Stimulated activated CD4-positive, alpha-beta T cell treated with anti-CD3 and anti-CD28 coated beads, Interleukin-15, amount 100 ng/mL, for 48 hours (primary cell): ENCODE measurements at regions not wholly inside any gene's neighbourhood (a gene's known extent, or its start where the extent isn't known, plus 50 kb on each side); places are given as distances from the start of the nearest gene placed in this dataset.
A peak's percentile ranks its signal among the peaks of the same experiment; 100 is the strongest.

Experiments used
- DNase-seq, 2 donors: peaks; one replicate each; pipeline ENCODE4 v3.0.0-alpha.2; 2020; ENCODE audit warnings: low read depth in 2 of 2

- peak in 1 of 2 donors; percentile 9 for DNase-seq
Measured at GRCh38 chr2:121095257-121096080, 189.5 kb downstream of the TFCP2L1 start.

DNA sequence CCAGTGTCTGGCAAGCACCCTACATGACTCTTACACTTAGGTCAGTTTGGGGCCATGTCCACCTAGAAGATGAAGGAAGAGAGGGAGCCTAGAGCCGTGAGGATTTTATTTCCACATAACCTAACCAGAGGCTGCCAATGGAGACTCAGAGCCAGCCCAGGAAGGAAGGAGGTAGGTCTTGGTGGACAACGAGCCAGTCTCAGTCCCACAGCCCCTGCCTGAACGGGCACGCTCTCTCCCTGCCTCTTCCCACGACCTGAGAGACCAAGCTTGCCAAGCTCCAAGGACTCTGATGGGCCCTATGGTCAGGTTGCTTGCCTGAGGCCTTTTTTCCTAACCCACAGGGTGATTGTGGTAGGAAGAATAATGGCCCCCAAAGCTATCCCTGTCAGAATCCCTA is 188.4 kb downstream of the TFCP2L1 start:
- DNase-seq: no peak

DNA sequence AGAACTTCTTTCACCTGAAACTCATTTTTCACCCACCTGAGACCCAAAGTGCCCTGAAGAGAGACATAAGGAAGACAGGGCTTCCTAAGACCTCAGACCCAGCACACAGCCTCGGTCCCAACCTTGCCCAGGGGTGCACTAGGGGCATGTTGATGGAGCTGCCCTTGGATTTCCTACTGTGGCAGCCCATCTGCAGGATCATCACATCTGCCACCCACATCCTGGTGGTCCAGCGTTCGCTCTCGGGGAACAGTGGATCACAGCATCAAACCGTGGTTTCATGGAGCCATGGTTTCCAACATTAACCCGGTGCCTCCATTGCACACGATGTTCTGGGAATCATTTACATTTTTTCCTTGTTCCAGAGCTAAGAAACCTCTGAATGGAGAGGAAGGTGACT is 186.4 kb downstream of the TFCP2L1 start:
- DNase-seq: no peak

DNA sequence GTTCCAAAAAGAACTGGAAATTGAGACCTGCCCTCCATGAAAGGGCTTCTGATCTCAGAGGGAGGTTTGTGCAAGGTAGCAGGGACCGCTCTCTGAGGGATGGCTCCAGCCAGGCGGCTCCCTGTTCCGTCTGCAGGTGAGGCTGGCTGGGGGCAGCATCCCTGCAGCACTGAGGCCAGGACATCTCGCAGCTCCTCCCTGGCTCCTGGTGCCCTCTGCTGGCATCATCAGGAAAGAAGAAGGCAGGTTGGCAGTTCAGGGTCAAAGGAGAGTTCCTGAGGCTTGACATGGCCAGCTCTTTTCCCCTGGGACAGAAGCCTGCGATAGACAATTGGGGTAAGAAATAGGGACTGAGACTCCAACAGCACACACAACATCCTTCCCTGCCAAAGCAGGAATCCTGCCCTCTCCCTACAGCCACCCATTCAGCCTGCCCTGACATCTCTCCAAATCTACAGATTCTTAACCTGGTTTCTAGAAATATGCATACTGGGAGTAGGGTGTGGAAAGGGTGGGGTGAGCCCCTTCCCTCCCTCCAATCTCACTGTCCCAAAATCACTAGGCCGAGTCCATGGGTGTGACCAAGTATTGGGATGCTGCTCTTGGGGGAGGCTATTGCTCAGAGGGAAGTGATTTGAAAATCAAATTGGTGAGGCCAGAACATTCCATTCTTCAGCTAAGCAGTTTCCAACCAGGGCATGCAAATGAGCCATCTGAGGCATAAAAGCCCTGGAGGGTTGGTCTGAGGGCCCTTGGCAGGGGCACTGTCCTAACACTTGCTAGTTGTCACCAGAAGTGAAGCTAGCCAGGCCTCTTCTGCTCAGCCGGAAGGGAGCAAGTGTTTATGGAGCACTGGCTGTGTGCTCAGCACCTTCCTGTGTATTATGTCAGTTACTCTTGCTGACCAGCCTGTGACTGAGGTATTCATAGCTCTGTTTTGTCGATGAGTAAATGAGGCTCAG is 185.4 kb downstream of the TFCP2L1 start:
- DNase-seq: no peak

DNA sequence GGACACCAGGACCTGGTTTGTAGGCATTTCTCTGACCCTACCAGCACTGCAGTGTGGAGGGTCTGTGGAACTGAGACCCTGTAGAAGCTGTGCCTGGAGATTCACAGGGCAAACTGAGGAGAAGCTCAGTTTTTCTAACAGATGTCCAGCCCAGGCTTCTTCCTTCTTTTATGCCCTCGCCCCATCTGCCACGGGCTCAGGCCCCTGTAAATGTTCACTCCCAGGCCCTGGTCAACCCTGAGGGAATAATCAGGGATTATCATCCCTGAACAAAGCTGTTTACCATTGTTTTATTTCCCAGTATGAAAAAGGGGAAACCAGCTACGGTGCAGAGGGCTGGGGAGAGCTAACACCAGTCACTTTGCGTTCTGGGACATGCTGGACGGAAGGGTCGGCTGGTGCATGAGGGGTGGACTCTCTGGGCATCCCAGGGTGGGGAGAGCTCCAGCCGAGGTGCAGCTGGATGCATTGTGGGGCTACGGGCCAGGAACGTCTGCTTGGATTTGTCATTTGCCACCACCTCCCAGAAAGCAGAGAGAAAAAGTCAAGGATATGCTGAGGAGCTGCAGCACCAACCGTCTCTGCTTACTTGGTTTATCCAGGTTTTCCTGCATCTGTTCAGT is 183.8 kb downstream of the TFCP2L1 start:
- DNase-seq: no peak

DNA sequence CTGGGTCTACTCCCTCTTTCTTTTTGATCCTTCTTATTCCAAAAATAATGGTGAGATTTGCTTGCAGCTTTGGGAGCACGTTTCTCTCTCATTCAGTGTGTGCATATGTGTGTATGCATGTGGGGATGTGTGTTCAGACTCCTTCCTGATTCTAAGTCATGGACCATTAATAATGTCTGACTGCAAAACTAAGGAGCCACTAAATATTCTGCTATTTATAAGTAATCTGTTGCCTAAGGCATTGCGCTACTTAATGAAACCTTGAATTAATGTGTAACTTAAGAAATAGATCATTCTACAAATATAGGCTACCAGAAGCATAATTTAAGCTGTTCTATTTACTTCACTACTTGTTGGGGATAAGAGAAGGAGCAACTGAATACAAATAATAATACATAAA is 182.1 kb downstream of the TFCP2L1 start:
- DNase-seq: no peak

DNA sequence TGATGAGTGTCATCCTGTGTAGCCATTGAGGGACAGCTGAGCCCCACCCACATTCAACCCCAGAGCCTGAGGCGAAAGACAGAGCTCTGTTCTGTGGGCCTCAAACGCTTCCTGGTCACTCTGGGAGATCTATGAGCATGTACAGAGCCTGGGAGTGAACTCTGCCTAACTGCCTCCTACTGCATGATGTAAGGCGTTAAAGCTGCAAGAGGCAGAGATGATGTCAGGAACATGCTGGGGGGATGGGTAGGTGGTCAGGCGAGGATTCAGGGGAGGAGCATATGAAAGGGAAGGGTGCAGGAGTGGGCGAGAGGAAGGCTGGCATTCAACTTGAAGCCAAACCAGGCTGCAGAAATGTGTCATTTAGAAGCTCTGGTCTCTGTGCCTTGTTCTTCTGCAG is 181.0 kb downstream of the TFCP2L1 start:
- DNase-seq: no peak

GRCh38 chr2:121104721-121105141 is 180.3 kb downstream of the TFCP2L1 start:
- DNase-seq: no peak

DNA sequence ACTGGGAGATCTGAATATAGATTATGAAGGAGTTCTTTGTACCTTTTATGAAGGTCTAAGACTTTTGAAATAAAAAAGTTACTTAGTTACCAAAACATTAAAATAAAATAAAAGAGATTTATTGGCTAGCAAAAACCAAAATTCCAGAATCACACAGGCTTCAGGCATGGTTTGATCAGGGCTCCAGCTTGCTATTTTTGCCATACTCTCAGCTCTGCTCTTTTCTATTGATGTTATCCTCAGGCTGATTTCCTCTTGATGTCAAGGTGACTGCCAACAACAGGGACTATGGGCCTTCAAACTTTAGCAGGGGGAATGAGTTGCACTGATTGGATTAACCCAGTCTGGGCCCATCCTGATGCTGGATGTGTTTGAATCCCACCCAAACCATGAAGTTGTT is 174.1 kb downstream of the TFCP2L1 start:
- DNase-seq: no peak

DNA sequence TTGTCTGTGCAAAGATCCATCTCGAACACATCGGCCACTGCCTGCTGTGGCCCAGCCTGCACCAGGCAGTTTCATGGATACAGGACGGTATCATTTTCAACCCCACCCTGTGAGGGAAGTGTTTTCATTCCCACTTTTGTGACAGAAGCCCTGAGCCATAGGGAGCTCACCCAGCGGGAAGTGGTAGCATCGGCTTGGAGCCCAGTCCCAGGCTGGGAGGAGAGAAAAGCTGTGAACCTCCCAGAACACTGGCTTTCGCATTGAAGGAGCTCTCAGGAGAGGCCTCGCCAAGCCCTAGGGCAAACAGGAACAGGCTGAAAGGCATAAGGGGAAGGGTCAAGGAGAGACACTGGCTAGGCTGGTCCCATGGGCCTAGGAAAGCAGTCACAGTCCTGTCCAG is 166.1 kb downstream of the TFCP2L1 start:
- no peak for DNase-seq

DNA sequence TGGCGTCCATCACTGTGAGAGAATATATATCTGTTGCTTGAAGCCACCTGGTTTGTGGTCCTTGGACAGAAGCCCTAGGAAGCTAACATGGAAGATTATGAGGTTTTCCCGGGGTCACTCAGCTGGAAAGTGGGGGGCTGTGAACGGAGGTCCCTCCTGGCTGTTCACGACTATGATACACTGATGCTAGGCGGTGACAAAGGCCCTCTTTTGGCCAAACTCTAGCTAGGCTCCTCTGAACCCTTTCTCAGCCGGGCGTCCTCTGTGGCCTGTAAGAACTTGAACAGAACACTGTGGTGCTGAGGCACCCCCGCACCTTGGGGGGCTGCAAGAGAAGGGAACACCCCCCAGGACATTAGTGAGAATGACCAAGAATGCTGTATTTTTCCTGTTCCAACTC is 164.6 kb downstream of the TFCP2L1 start:
- DNase-seq: no peak

DNA sequence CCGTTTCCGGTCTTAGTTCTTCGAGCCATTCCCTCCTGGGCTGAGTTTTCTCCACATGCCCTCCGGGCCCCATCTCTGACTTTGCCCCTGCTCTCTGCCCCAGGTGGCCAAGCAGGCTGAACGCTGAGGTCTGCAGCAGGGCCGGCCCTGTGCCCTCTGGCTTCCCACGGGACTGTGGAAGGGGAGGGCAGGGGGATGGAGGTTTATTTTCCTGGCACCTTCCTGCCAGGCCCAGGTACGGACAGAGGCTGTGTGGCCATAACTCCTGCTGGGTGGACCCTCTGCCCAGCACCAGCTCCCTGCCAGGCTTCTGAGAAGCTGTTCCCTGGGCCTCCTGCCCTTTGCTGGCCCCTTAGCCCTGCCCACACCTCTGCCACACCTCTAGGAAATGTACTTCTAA is 164.0 kb downstream of the TFCP2L1 start:
- DNase-seq: no peak

DNA sequence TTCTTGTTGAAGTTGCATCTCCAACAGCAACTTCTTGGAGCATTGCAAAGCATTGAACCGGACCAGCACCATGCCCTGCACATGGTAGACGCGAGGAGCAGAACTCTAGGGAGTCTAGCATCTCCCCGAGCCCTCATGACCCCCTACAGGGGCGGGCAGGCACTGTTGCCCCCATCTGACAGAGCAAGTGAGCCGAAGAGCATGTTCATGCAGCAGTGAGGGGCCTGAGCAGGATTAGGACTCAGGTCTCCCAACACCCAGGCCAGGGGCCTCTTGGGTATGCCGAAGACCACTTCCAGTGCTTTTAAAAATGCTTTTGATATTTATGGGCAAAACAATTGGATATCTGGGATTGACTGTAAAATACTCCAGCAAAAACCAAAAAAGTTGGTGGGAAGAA is 163.3 kb downstream of the TFCP2L1 start:
- no peak for DNase-seq

GRCh38 chr2:121123268-121123667 is 161.7 kb downstream of the TFCP2L1 start:
- no peak for DNase-seq

GRCh38 chr2:121124330-121124729 is 160.7 kb downstream of the TFCP2L1 start:
- no peak for DNase-seq

DNA sequence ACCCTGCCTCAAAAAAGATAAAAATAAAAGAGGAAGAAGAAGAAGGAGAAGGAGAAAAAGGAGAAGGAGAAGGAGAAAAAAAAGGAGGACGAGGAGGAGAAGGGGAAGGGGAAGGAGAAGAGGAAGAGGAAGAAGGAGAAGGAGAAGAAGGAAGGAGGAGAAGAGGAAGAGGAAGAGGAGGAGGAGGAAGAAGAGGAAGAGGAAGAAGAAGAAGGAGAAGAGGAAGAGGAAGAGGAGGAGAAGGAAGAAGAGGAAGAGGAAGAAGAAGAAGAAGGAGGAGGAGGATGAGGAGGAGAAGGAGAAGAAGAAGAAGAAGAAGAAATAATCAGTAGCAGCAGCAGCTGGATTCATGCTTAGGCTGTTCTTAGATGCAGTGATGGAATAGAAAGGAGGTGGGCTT is 159.7 kb downstream of the TFCP2L1 start:
- no peak for DNase-seq

- peak in 1 of 2 donors; percentile 22 for DNase-seq
Measured at GRCh38 chr2:121128741-121129659, 156.0 kb downstream of the TFCP2L1 start.

DNA sequence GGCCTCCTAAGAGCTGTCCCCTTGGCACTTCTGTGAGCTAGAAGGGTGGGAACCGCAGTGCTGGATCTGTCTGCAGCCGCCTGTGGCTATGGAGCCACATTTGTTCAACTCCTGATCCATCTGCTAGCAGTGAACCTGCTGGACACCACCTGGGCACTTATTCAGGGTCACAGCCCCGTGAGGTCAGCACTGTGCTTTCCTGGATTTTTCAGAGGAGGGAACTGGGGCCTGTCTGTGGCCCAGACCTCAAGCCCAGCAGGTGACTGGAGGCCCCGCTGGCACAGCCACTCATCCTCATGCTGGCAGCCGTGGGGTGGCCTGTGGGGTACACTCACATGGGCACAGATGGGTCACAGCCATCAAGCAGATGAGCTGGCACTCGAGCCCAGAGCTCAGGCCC is 155.3 kb downstream of the TFCP2L1 start:
- DNase-seq: no peak

DNA sequence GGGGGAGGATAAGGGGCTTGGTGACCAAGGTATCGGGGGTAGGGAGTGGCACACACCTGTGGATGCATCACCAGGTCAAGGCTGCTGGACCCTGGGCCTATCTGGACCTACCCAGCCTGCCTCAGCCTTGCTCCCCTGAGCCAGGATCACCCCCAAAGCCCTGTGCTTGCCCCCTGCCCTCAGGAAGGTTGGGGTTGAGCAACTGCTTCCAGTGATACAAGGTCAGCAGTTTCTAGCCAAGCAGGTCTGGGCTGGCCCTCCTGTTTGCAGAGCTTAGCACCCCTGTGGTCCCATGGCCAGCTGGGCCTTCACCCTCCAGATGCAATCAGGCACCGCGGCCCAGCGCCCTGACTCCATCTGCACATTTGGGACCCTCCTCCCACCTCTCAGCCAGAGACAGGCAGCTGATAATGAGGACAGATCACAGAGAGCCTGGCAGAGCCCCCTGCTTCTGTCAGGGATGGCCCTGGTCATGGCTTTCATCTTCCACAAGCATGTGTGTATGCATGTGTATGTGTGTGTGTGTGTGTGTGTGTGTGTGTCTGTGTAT is 154.6 kb downstream of the TFCP2L1 start:
- DNase-seq: no peak

DNA sequence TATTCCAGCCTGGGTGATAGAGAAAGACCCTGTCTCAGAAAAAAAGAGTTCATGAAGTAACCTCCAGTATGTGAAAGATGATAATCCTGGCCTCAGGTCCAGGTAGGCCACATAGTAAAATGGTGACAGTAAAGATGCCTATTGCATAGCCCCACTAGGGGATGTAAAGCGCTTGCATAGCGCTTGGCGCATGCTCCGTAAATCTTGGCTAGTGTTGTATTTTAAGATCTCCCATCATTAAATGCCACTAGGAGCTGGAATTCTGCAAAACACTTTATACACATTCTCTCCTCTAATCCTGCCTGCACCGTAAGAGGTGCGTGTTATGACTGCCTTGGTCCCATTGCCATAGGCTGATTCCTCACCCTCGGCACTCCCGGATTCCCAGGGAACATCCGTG is 153.6 kb downstream of the TFCP2L1 start:
- DNase-seq: no peak
